Esophagus squamous epithelium (tissue), 5 donors: ENCODE measurements at regions not wholly inside any gene's neighbourhood (a gene's known extent, or its start where the extent isn't known, plus 50 kb on each side); places are given as distances from the start of the nearest gene placed in this dataset.

Experiments
- DNase-seq: peaks from one replicate; lab custom pipeline; 2025; lab: John Stamatoyannopoulos, UW
- H3K27ac ChIP-seq, 4 donors: fragments of 200-600 bp; sonication (generic); one replicate each; pipeline ENCODE4 v1.5.1; 2016 to 2019; ENCODE audit warnings: mild to moderate bottlenecking in 1 of 4
- H3K27me3 ChIP-seq, 4 donors: fragments of 200-600 bp; sonication (generic); 1 replicate in 3 of 4; 2 replicates in 1 of 4; pipeline versions ENCODE4 v1.5.1 to v1.6.0; 2017 to 2021; ENCODE audit warnings: antibody characterized with exemption in 1 of 4
- H3K36me3 ChIP-seq, 3 donors: fragments of 200-600 bp; sonication (generic); one replicate each; pipeline ENCODE4 v1.5.1; 2016 to 2019
- H3K4me1 ChIP-seq, 3 donors: fragments of 200-600 bp; sonication (generic); one replicate each; pipeline ENCODE4 v1.5.1; 2017 to 2019
- H3K4me3 ChIP-seq, 4 donors: fragments of 200-600 bp; sonication (generic); 1 replicate in 3 of 4; 2 replicates in 1 of 4; pipeline ENCODE4 v1.5.1; 2016 to 2019; ENCODE audit warnings: mild to moderate bottlenecking in 2 of 4, moderate library complexity in 1 of 4
- H3K9me3 ChIP-seq, 3 donors: fragments of 200-600 bp; sonication (generic); one replicate each; pipeline ENCODE4 v1.5.1; 2016 to 2019
- CTCF ChIP-seq, 6 experiments: fragments of 450-650 bp in 4 of 6; fragments of 200-600 bp in 2 of 6; sonication (generic) in 2 of 6; IDR thresholded peaks; one replicate each; pipeline ENCODE4 v1.5.1; 2016 to 2019; ENCODE audit warnings: antibody characterized with exemption in 6 of 6, mild to moderate bottlenecking in 4 of 6, moderate library complexity in 4 of 6
- POLR2A ChIP-seq, 4 donors: fragments of 450-650 bp; IDR thresholded peaks; one replicate each; pipeline ENCODE4 v1.6.1; 2017; ENCODE audit warnings: antibody characterized with exemption in 4 of 4, mild to moderate bottlenecking in 4 of 4, moderate library complexity in 3 of 4
- WGBS, 2 donors: methylation state at CpG; one replicate each; pipeline ENCODE4 v1.1.5; 2018; 5-methylcytosine and 5-hydroxymethylcytosine counted together
- intact Hi-C: fragments of 100-400 bp; cut with DNase I; formaldehyde crosslinking; loops from one replicate; pipeline ENCODE4 v1.15.0; 2022
- donor health status: DM: yes; HTN: yes; CAD: no.

GRCh38 chr6:168228676-168229367 is 90.8 kb downstream of the DACT2 start:
- H3K27me3 ChIP-seq, result peaks cover 0 to 28% (median 0%) of the 10 kb centered on the region in 4 donors
- 92 to 97% methylated on average over 19 to 20 of the region's 24 CpGs for WGBS, 2 donors
- H3K36me3 ChIP-seq, result no peaks in the 10 kb centered on the region
- no peak overlapping the region for H3K4me3 ChIP-seq
- no peak overlapping the region for H3K27ac ChIP-seq
- TF ChIP-seq CTCF (IDR thresholded peaks at IDR 0.05), result no peak
- TF ChIP-seq POLR2A (IDR thresholded peaks at IDR 0.05), result no peak
- intact Hi-C loops, result no loop called here
- no peak for DNase-seq
- peaks cover 0 to 24% (median 14%) of the 10 kb centered on the region in 3 donors for H3K4me1 ChIP-seq
- H3K9me3 ChIP-seq, result no peaks in the 10 kb centered on the region

DNA sequence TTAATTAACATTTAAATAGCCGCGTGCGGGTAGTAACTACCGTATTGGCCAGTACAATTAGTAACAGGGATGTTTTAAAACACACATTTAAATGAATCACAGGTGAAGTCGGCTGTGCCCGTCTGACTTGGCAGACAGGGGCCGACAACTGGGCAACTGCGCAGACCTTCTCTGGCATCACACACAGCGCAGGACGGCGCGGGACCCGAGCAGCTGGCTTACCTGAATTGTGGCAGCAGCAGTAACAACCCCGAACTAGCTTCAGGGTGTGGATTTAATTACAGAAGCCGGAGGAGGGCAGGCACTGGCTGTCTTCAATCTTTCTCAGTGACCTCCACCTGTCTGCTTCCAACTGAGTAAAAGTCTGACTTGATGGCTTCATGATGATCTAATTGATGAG is 91.7 kb downstream of the DACT2 start:
- H3K9me3 ChIP-seq, result no peaks in the 10 kb centered on the region
- TF ChIP-seq CTCF (IDR thresholded peaks at IDR 0.05) (no peak), POLR2A (IDR thresholded peaks at IDR 0.05) (no peak)
- 63 to 90% methylated on average over 8 to 14 of the region's 15 CpGs for WGBS, 2 donors
- intact Hi-C loops, result no loop called here
- H3K27me3 ChIP-seq, result peaks cover 0 to 33% (median 0%) of the 10 kb centered on the region in 4 donors
- no peak overlapping the region for H3K4me3 ChIP-seq
- no peaks in the 10 kb centered on the region for H3K36me3 ChIP-seq
- no peak overlapping the region for H3K27ac ChIP-seq
- DNase-seq, result no peak
- H3K4me1 ChIP-seq, result peaks cover 0 to 24% (median 14%) of the 10 kb centered on the region in 3 donors

DNA sequence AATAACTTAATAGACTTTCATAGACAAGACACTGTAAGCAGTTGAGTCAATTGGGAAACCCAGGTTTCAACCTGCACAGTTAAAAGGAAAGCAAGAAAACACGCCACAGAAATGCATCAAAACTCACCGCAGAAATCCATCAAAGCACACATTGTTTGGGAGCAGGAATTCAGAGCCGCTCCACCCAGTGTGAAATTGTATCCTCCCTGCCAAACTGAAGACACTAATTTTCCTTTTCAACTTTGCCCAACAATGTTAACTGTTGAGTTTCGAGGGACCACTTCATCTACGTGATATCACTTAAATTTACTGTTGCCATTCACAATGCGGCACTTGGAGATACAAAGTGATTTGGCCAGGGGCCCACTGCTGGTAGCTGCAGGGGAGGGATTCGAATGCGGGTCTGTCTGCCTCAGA is 92.7 kb downstream of the DACT2 start:
- Histone ChIP-seq H3K27ac (peak overlapping the region in 1 of 4 donors; percentile 37), H3K4me1 (peaks cover 0 to 24% (median 14%) of the 10 kb centered on the region in 3 donors), H3K27me3 (peaks cover 0 to 39% (median 0%) of the 10 kb centered on the region in 4 donors), H3K9me3 (no peaks in the 10 kb centered on the region), H3K36me3 (no peaks in the 10 kb centered on the region), H3K4me3 (no peak overlapping the region)
- no peak for DNase-seq
- TF ChIP-seq POLR2A (IDR thresholded peaks at IDR 0.05), result no peak
- no peak for TF ChIP-seq CTCF (IDR thresholded peaks at IDR 0.05)
- intact Hi-C loops, result no loop called here
- WGBS, 2 donors, result 32 to 34% methylated on average over 8 of the region's 8 CpGs

DNA sequence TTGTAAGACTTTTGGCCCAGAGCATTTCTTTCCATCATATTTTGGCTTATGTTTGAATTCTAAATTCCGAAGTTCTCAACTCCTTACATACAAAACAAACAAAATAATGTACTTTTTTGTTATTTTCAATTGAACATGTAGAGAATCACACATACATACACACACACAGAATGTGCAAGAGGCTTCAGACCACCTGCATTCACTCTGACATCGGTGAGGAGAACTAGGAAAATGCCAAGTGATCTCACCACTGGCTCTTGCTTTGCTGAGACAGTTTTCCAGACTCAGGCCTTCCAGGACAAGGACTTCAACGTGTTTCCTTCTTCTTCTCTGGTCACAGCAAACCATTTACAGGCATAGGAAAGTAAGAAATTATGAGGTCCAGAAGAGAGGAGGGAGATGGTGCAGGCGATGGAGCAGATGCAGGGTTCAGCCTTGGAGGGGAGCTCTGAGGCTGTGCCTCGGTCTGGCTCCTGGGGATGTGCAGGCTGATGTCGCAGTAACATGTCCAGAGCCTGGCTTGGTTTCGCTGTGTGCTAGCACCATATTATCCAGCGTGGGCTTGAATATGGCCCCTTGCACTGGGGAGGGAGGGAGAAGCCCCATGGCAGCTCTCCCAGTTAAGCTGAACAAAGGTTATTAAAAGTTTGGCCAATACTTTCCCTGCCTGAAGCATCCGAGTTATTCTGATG is 93.4 kb downstream of the DACT2 start:
- TF ChIP-seq CTCF (IDR thresholded peaks at IDR 0.05) (no peak), POLR2A (IDR thresholded peaks at IDR 0.05) (no peak)
- Histone ChIP-seq H3K27ac (peak overlapping the region in 1 of 4 donors; percentile 37), H3K27me3 (peaks cover 0 to 40% (median 0%) of the 10 kb centered on the region in 4 donors), H3K4me3 (no peak overlapping the region), H3K36me3 (no peaks in the 10 kb centered on the region), H3K4me1 (peaks cover 0 to 24% (median 14%) of the 10 kb centered on the region in 3 donors), H3K9me3 (no peaks in the 10 kb centered on the region)
- 32 to 49% methylated on average over 5 of the region's 9 CpGs for WGBS, 2 donors
- intact Hi-C loops, result no loop called here
- DNase-seq, result no peak

GRCh38 chr6:168225471-168225911 is 94.1 kb downstream of the DACT2 start:
- TF ChIP-seq CTCF (IDR thresholded peaks at IDR 0.05) (no peak), POLR2A (IDR thresholded peaks at IDR 0.05) (no peak)
- Histone ChIP-seq H3K4me3 (no peak overlapping the region), H3K9me3 (no peaks in the 10 kb centered on the region), H3K4me1 (peaks cover 0 to 24% (median 14%) of the 10 kb centered on the region in 3 donors), H3K36me3 (no peaks in the 10 kb centered on the region), H3K27me3 (peaks cover 0 to 33% (median 0%) of the 10 kb centered on the region in 4 donors), H3K27ac (no peak overlapping the region)
- WGBS, 2 donors, result 49 to 55% methylated on average over 7 of the region's 7 CpGs
- no peak for DNase-seq
- intact Hi-C loops, result no loop called here
